GM23248 (cell line): ENCODE measurements at regions not wholly inside any gene's neighbourhood (a gene's known extent, or its start where the extent isn't known, plus 50 kb on each side); places are given as distances from the start of the nearest gene placed in this dataset.

Source experiments
- EZH2 ChIP-seq: fragments of 200-600 bp; sonication (generic); IDR thresholded peaks from 2 replicates; pipeline ENCODE4 v1.6.1; 2018; ENCODE audit warnings: antibody characterized with exemption, mild to moderate bottlenecking; ENCODE audit not compliant: insufficient read depth, poor library complexity, severe bottlenecking
- EZH2phosphoT487 ChIP-seq: fragments of 200-600 bp; sonication (generic); IDR thresholded peaks from 2 replicates; pipeline ENCODE4 v1.6.1; 2018; ENCODE audit warnings: antibody characterized with exemption, moderate library complexity, mild to moderate bottlenecking, low read depth; ENCODE audit not compliant: insufficient read depth

DNA sequence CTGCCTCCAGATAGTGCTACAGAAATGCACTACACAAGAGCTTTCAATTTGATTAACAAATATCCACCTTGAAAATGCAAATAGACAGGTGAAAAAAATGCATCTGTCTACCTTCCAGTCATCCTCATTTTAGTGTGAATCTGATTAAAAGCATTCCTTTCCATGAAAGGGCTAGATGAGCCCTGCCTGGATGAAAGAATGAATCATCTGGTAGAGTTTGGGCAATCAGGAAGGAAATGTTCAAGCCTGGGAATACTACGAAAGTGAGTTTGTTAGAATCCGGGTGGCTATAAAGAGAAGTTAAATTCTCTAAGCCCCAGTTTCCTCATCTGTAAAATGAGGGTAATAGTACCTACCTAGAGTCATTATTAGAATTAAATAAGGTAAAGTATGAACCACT lies 142.6 kb downstream of the FAM114A2 start:
- no peak for TF ChIP-seq EZH2
- no peak for TF ChIP-seq EZH2phosphoT487
